ENCODE measurements at regions not wholly inside any gene's neighbourhood (a gene's known extent, or its start where the extent isn't known, plus 50 kb on each side); places are given as distances from the start of the nearest gene placed in this dataset.
"Not testable (repeated sequence)": the region's sequence is repeated elsewhere in the genome, so short reads cannot be mapped to it uniquely, and the experiment has no call there.

- DNase-seq (ENCODE audit: low read depth), result peak; percentile 29
- H3K4me3 ChIP-seq (replicated peaks; ENCODE audit: low read depth, low read length), result no peak overlapping the region
- TF ChIP-seq, protein P1, sequence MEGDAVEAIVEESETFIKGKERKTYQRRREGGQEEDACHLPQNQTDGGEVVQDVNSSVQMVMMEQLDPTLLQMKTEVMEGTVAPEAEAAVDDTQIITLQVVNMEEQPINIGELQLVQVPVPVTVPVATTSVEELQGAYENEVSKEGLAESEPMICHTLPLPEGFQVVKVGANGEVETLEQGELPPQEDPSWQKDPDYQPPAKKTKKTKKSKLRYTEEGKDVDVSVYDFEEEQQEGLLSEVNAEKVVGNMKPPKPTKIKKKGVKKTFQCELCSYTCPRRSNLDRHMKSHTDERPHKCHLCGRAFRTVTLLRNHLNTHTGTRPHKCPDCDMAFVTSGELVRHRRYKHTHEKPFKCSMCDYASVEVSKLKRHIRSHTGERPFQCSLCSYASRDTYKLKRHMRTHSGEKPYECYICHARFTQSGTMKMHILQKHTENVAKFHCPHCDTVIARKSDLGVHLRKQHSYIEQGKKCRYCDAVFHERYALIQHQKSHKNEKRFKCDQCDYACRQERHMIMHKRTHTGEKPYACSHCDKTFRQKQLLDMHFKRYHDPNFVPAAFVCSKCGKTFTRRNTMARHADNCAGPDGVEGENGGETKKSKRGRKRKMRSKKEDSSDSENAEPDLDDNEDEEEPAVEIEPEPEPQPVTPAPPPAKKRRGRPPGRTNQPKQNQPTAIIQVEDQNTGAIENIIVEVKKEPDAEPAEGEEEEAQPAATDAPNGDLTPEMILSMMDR (IDR thresholded peaks at IDR 0.05; ENCODE audit: low read length, missing control alignments), result no peak
These were observed 194.4 kb upstream of the RPL34 start for GRCh38 chr4:108425988-108426387.

DNA sequence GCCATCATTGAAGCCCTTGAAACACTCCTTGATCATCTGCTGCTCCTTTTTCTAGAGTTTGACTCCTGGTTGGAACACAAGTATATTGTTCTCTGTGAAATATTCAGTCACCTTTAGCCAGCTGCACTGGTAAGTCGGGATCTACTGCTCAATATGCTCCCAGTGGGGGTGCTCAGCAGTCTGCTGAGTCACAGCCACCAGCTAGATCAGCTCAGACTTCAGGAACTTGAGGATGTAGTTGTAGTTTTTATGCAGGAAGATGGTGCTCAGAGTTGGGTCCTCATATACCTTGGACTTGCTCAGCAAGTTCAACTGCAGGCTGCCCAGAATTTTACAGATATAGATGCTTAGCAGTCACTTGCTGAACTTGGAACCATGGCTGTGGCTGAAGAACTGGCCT lies 202.5 kb upstream of the RPL34 start:
- no peak for DNase-seq (ENCODE audit: low read depth)
- TF ChIP-seq, protein P1 (IDR thresholded peaks at IDR 0.05; ENCODE audit: low read length, missing control alignments), result no peak
- H3K4me3 ChIP-seq (replicated peaks; ENCODE audit: low read depth, low read length), result no peak overlapping the region

- H3K4me3 ChIP-seq (replicated peaks; ENCODE audit: low read depth, low read length), result no peak overlapping the region
- TF ChIP-seq, protein P1 (IDR thresholded peaks at IDR 0.05; ENCODE audit: low read length, missing control alignments), result no peak
These were observed 203.5 kb upstream of the RPL34 start for GRCh38 chr4:108416831-108417230.

DNA sequence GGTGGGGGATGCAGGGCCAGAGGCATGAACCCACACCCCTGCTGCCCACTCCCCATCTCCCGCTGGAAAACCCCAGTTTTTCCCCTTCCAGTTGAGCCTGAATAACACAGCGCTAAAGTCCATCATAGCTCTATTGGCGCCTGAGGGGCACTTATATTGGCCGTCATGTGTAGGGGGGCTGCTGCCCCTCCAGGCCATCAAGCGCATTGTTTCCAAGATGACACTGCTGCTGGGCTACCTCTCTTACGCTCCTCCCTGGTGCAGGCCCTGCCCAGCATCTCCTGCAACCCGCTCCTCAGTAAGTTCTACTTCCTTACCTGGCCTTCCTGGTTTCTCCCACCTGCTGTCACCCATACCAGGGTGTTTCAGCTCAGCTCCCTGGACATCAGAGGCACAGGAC lies 205.0 kb upstream of the RPL34 start:
- TF ChIP-seq, protein P1 (IDR thresholded peaks at IDR 0.05; ENCODE audit: low read length, missing control alignments), result no peak
- H3K4me3 ChIP-seq (replicated peaks; ENCODE audit: low read depth, low read length), result no peak overlapping the region
- no peak for DNase-seq (ENCODE audit: low read depth)

More at GRCh38 chr4:108416831-108417230, 203.5 kb upstream of the RPL34 start:
- DNase-seq (ENCODE audit: low read depth), result no peak

- H3K4me3 ChIP-seq (replicated peaks; ENCODE audit: low read depth, low read length), result no peak overlapping the region
- TF ChIP-seq, protein P1 (IDR thresholded peaks at IDR 0.05; ENCODE audit: low read length, missing control alignments), result no peak
- DNase-seq (ENCODE audit: low read depth), result no peak
These were observed 208.5 kb upstream of the RPL34 start for GRCh38 chr4:108411836-108412235.

DNA sequence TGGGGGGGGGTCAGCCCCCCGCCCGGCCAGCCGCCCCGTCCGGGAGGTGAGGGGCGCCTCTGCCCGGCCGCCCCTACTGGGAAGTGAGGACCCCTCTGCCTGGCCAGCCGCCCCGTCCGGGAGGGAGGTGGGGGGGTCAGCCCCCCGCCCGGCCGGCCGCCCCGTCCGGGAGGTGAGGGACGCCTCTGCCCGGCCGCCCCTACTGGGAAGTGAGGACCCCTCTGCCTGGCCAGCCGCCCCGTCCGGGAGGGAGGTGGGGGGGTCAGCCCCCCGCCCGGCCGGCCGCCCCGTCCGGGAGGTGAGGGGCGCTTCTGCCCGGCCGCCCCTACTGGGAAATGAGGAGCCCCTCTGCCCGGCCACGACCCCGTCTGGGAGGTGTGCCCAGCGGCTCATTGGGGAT lies 210.7 kb upstream of the RPL34 start:
- not testable (repeated sequence) for H3K4me3 ChIP-seq (replicated peaks; ENCODE audit: low read depth, low read length); DNase-seq (ENCODE audit: low read depth)

DNA sequence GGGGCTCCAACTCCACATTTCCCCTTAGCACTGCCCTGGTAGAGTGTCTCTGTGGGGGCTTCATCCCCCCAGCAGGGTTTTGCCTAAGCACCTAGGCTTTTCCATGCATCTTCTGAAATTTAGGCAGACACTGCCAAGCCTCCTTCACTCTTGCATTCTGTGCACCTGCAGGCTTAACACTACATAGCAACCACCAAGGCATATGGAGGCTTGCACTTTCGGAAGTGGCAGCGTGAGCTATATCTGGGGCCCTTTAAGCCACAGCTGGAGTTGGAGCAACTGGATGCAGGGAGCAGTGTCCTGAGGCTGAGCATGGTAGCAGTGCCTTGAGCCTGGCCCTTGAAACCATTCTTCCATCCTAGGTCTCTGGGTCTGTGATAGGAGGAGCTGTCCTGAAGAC lies 214.8 kb upstream of the RPL34 start:
- TF ChIP-seq, protein P1 (IDR thresholded peaks at IDR 0.05; ENCODE audit: low read length, missing control alignments), result no peak
- DNase-seq (ENCODE audit: low read depth), result no peak
- no peak overlapping the region for H3K4me3 ChIP-seq (replicated peaks; ENCODE audit: low read depth, low read length)
